ENCODE measurements at regions not wholly inside any gene's neighbourhood (a gene's known extent, or its start where the extent isn't known, plus 50 kb on each side); places are given as distances from the start of the nearest gene placed in this dataset.

DNA sequence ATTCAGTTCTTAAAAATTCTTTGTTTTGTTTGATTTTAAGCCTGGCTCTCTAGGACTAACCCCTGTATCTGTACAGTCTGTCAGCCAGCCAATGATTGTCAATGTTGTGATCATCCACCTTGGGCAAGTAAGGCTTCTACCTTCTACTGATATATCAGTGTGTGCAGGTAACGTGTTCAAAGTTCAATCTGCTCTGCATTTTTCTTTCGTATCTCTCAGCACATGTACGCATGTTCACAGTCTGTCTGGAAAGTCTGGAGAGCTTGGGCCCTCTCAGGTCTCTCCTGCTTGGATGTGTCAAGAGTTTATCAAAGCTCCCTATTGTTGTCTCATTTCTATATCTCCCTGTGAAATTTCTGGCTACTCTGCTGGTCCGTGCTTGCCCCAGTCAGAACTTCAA is 138.6 kb upstream of the VRK1 start:
- intact Hi-C loops (cut with micrococcal nuclease) = no loop called here
- H3K9me3 Mint-ChIP-seq = peaks cover 4% of the 10 kb centered on the region
- no peak overlapping the region for H3K27ac Mint-ChIP-seq
- H3K27me3 Mint-ChIP-seq (ENCODE audit: low read depth) = peaks cover 11% of the 10 kb centered on the region
- H3K4me1 Mint-ChIP-seq (ENCODE audit: low read depth) = no peaks in the 10 kb centered on the region
- no peak overlapping the region for H3K4me3 Mint-ChIP-seq (ENCODE audit: low read depth)
- no peaks in the 10 kb centered on the region for H3K36me3 Mint-ChIP-seq (ENCODE audit: low read depth)
- no peak for DNase-seq (ENCODE audit: low spot score)

DNA sequence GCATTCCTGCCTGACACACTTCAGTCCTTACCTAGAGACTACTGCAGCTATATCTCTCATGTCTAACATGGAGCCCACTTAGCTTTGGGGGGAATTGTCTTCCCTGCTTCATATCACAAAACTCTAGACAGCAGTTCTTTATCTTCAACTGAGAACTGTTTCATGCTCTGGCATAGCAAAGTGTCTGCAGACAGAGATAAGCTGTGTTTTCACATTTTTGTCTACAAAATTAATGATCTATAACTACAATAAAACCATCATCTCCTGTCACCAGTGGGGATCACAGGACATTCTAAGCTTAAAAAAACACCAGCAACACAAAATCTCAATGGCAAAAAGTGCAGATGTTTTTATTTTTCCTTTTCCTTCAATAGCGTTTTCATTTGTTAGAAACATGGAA is 137.1 kb upstream of the VRK1 start:
- Mint-ChIP-seq H3K4me1 (ENCODE audit: low read depth) (no peaks in the 10 kb centered on the region), H3K4me3 (ENCODE audit: low read depth) (no peak overlapping the region), H3K27ac (no peak overlapping the region), H3K27me3 (ENCODE audit: low read depth) (peaks cover 11% of the 10 kb centered on the region), H3K36me3 (ENCODE audit: low read depth) (no peaks in the 10 kb centered on the region), H3K9me3 (peaks cover 4% of the 10 kb centered on the region)
- intact Hi-C loops (cut with micrococcal nuclease) = no loop called here
- DNase-seq (ENCODE audit: low spot score) = no peak

DNA sequence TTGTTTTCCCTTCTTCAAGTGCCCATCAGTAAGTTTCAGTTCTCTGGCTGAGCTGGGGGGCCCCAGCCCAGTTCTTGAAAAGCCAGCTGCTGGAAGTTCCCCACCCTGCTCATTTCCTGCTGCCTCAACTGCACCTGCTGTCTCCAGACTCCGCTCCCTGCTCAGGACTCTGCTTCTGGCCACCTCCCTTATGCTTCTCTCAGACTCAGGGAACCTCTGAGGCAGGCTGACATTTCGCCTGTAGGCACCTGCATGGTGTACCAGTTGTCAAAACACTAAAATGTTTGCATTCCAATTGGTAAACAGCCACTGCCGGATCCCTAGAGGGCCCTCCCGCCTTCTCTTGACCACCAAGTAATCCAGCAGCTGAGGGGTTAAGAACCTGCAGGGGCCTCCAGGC is 136.5 kb upstream of the VRK1 start:
- H3K36me3 Mint-ChIP-seq (ENCODE audit: low read depth) = no peaks in the 10 kb centered on the region
- H3K4me1 Mint-ChIP-seq (ENCODE audit: low read depth) = no peaks in the 10 kb centered on the region
- intact Hi-C loops (cut with micrococcal nuclease) = no loop called here
- H3K27me3 Mint-ChIP-seq (ENCODE audit: low read depth) = peaks cover 11% of the 10 kb centered on the region
- H3K27ac Mint-ChIP-seq = no peak overlapping the region
- no peak for DNase-seq (ENCODE audit: low spot score)
- H3K9me3 Mint-ChIP-seq = peaks cover 4% of the 10 kb centered on the region
- H3K4me3 Mint-ChIP-seq (ENCODE audit: low read depth) = no peak overlapping the region

DNA sequence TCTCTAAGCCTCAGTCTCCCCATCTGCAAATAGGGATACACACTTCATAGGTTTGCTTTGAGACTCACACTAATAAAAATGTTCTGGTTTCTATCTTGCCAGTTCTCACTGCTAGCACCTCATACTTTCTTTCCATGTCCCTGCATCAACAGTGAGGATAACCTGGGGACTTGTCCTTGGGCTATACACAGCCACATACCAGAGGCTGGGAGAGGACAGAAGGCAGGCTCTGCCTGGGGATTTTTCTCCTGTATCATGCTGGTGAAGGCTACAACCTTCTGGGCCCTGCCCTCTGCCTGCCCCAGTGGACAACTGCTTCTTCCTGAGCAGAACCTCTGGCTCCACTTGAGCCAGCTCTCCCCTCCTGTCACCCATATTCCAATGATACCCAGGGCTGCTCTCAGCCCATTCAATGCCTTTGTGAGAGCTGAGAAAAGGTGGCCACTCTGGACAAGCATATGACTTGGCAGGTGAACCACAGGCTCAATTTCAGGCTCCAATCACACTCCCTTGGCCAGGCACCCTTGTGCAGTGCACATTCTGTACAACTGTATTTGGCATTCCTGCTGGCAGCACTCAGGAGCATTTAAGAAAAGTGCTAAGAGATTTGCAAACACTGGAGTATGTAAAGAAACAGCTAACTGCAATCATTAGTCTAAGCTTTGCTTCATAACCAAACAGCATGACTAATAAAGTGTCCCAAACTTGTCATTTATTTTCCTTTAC is 135.8 kb upstream of the VRK1 start:
- H3K27me3 Mint-ChIP-seq (ENCODE audit: low read depth) = peaks cover 15% of the 10 kb centered on the region
- H3K27ac Mint-ChIP-seq = no peak overlapping the region

DNA sequence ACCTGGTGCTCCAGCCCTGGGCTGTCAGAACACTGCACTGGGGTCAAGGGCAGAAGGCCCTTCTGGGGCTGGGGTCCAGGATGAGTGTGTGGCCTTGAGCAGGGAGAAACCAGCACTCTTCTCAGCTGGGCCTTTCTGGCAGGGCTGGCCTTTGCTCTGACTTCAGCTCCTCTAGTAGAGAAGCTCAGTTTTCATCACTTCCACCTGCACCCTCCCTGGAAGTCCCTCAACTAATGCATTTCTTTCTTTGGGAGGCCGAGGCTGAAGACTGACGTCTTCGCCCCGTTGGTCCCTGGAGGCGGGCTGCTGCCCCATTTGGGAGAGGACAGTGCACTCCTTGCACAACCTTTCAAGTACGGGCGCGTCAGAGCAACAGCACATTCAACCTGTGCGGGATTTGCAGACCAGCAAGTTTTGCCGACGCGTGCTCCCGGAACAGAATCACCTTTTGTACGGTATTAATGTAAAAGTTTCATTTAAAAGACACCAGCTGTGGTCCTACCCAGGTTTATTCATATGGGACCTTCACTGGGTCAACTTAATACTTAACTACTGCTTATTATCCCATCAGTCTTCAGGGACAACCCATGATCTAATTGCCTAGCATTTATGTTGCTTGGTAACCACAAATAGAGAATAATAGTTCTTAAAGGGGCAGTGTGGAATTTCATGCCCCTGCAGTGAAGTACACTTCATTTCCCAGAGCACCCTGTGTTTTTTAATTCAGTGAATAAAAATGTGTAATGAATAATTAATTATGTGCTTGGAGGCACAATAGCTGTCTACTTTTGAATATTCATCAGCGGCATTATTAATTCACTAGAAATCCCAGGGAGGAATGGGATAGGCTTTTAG is 134.8 kb upstream of the VRK1 start:
- Mint-ChIP-seq H3K9me3 (no peaks in the 10 kb centered on the region), H3K27me3 (ENCODE audit: low read depth) (peaks cover 15% of the 10 kb centered on the region), H3K27ac (no peak overlapping the region), H3K4me1 (ENCODE audit: low read depth) (no peaks in the 10 kb centered on the region), H3K4me3 (ENCODE audit: low read depth) (no peak overlapping the region), H3K36me3 (ENCODE audit: low read depth) (no peaks in the 10 kb centered on the region)
- intact Hi-C loops (cut with micrococcal nuclease) = no loop called here
- DNase-seq (ENCODE audit: low spot score) = no peak

More for the DNA sequence above, 135.8 kb upstream of the VRK1 start:
- no peak overlapping the region for H3K4me3 Mint-ChIP-seq (ENCODE audit: low read depth)
- intact Hi-C loops (cut with micrococcal nuclease) = no loop called here
- peaks cover 4% of the 10 kb centered on the region for H3K9me3 Mint-ChIP-seq
- no peaks in the 10 kb centered on the region for H3K36me3 Mint-ChIP-seq (ENCODE audit: low read depth)
- DNase-seq (ENCODE audit: low spot score) = no peak
- H3K4me1 Mint-ChIP-seq (ENCODE audit: low read depth) = no peaks in the 10 kb centered on the region

DNA sequence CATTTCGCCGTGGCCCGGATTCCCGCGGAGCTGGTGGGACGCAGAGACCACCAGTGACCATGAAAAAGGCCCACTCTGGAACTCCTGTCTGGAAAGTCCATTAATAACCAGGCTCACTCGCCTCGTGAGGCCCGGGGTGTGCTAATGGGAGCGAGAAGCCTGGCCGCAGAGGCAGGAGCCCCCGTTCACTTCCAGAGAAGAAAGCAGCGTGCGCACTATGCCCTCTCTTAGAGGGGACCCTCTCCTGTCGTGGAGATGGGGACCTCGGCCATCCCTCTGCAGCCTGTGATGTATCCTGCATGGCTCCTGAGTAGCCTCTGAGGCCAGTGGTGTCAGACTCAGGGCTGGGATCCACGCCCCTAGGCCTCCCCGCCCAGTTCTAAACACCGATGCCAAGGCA is 134.1 kb upstream of the VRK1 start:
- H3K27ac Mint-ChIP-seq = no peak overlapping the region
- H3K4me1 Mint-ChIP-seq (ENCODE audit: low read depth) = no peaks in the 10 kb centered on the region
- H3K27me3 Mint-ChIP-seq (ENCODE audit: low read depth) = peaks cover 14% of the 10 kb centered on the region
- H3K36me3 Mint-ChIP-seq (ENCODE audit: low read depth) = no peaks in the 10 kb centered on the region
- no peak overlapping the region for H3K4me3 Mint-ChIP-seq (ENCODE audit: low read depth)
- intact Hi-C loops (cut with micrococcal nuclease) = no loop called here
- DNase-seq (ENCODE audit: low spot score) = no peak
- no peaks in the 10 kb centered on the region for H3K9me3 Mint-ChIP-seq

DNA sequence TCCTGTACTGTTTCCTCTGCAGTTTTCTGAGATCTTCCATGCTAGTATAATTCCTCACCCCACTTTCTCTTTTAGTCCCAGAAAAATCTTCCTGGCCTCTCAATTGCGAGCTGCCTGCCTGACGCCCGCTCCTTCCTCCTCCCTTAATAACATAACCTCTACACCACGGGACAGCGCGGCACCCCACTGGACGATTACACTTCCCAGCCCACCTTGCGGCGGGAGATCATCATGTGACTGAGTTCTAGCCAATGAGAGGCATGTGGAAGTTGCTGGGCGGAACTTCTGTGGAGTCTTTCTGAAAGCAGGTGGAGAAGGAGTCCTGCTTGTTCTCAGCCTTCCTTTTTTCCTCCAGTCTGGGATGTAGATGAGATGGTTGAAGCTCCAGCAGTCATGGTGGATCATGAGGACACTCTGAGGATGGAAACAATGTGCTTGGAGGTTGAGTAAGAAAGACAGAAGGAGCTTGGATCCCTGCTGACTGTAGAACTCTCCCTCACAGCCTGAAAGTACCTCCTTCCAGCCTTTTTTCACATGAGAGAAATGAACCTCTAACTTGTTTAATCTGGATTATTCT is 133.6 kb upstream of the VRK1 start:
- Mint-ChIP-seq H3K36me3 (ENCODE audit: low read depth) (no peaks in the 10 kb centered on the region), H3K4me3 (ENCODE audit: low read depth) (no peak overlapping the region), H3K27me3 (ENCODE audit: low read depth) (peaks cover 17% of the 10 kb centered on the region), H3K27ac (no peak overlapping the region), H3K4me1 (ENCODE audit: low read depth) (no peaks in the 10 kb centered on the region), H3K9me3 (no peaks in the 10 kb centered on the region)
- no peak for DNase-seq (ENCODE audit: low spot score)
- intact Hi-C loops (cut with micrococcal nuclease) = no loop called here

DNA sequence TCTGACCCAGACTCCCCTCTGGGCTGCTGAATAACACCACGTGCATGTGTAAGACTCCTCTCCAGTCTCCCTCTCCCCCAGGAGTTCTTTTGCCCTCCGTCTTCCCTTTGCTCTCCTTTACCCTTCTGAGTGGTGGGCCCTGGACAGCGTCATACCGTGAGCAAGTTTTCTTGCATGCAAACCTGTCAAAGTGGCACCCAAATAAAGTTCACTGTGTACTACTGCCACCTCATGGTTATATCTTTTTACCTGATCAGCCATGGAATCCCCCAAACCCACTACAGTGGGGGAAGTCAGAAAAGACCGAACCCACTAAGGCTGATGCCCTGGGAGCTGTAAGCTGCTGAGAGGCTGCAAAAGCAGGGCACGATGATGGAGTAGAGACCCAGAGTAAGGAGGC is 131.1 kb upstream of the VRK1 start:
- no peak overlapping the region for H3K27ac Mint-ChIP-seq

DNA sequence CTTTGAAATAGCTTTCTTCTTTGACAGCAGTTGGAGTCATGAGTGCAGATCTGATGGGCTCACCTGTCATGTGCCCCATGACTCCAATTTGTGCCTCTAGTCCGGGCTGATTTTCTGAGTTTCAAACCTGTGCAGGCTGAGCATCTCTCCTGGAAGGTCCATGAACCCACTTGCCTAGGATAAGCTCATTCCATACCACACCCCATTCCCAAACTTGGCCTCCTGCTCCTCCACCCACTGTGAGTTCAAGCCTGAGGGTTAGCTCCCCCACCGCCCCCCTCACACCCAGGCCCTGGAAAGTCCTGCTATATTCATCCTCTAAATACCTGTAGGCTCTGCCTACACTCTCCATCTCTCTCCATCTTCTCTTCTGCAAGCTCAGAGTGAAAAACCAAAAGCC is 126.8 kb upstream of the VRK1 start:
- no peak overlapping the region for H3K27ac Mint-ChIP-seq

More for the DNA sequence above, 131.1 kb upstream of the VRK1 start:
- Mint-ChIP-seq H3K27me3 (ENCODE audit: low read depth) (peaks cover 14% of the 10 kb centered on the region), H3K4me1 (ENCODE audit: low read depth) (no peaks in the 10 kb centered on the region), H3K36me3 (ENCODE audit: low read depth) (no peaks in the 10 kb centered on the region), H3K9me3 (no peaks in the 10 kb centered on the region), H3K4me3 (ENCODE audit: low read depth) (no peak overlapping the region)
- DNase-seq (ENCODE audit: low spot score) = no peak
- intact Hi-C loops (cut with micrococcal nuclease) = no loop called here

DNA sequence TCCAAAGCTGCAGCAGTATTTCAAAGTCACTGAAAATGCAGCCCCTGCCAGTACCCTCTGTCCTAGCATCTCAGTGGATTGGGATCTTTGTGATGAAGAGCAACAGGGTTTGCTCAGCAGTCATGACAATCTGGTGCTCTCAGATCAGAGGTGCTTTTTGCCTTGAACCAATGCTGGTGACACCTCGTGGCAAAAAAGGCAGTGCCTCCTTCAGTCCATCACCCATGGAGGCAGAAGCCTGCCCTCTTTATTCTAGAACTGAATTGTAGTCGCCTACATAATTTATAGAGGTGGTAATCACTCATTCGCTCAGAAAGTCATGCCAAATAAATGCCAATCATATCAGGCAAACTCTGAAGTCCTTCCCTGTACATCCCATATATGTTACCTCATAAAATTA is 126.0 kb upstream of the VRK1 start:
- DNase-seq (ENCODE audit: low spot score) = no peak
- Mint-ChIP-seq H3K36me3 (ENCODE audit: low read depth) (no peaks in the 10 kb centered on the region), H3K9me3 (no peaks in the 10 kb centered on the region), H3K4me1 (ENCODE audit: low read depth) (no peaks in the 10 kb centered on the region), H3K4me3 (ENCODE audit: low read depth) (no peak overlapping the region), H3K27me3 (ENCODE audit: low read depth) (peaks cover 13% of the 10 kb centered on the region), H3K27ac (no peak overlapping the region)
- intact Hi-C loops (cut with micrococcal nuclease) = no loop called here

More for the DNA sequence above, 126.8 kb upstream of the VRK1 start:
- Mint-ChIP-seq H3K4me1 (ENCODE audit: low read depth) (no peaks in the 10 kb centered on the region), H3K9me3 (no peaks in the 10 kb centered on the region), H3K27me3 (ENCODE audit: low read depth) (peaks cover 13% of the 10 kb centered on the region), H3K36me3 (ENCODE audit: low read depth) (no peaks in the 10 kb centered on the region), H3K4me3 (ENCODE audit: low read depth) (no peak overlapping the region)
- DNase-seq (ENCODE audit: low spot score) = no peak
- intact Hi-C loops (cut with micrococcal nuclease) = no loop called here

DNA sequence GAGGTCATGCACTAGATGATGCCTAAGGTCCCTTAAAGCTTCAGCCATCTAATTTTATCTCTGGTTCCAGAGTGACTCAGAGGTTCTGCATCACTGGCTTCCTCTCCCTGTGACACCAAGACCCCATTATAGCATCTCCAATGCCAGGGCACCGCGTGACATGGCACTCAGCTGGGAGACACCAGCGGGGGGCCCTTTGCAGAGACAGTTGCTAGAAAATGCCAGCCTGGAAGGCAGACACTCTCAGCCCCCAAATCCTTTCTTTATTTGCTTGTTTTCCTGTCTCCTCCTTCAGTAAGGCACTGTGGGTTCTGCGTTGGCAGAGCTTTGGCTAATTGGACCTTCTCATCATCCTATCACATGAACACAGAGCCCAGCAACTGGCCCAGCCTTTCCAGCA is 123.5 kb upstream of the VRK1 start:
- Mint-ChIP-seq H3K27ac (no peak overlapping the region), H3K36me3 (ENCODE audit: low read depth) (no peaks in the 10 kb centered on the region), H3K9me3 (no peaks in the 10 kb centered on the region), H3K27me3 (ENCODE audit: low read depth) (peaks cover 8% of the 10 kb centered on the region), H3K4me3 (ENCODE audit: low read depth) (no peak overlapping the region), H3K4me1 (ENCODE audit: low read depth) (no peaks in the 10 kb centered on the region)
- intact Hi-C loops (cut with micrococcal nuclease) = no loop called here
- DNase-seq (ENCODE audit: low spot score) = no peak

DNA sequence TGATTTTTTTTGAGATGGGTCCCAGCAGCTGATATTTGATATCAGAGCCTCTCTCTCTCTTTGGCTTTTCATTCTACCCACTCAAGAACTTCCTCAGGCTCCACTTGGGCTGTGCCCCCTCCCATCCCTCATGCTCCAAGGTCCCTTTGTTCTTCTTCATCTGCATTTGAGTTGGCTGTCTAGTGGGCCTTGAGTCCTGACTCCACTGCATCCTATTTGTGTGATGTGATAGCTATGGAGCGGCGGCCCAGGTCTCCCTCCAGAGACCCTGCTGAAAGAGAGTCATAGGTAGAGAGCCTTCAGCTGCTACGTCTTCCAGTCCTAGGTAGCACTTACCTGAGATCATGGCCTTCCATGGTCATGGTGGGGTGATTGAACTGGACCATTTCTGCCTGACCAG is 123.1 kb upstream of the VRK1 start:
- Mint-ChIP-seq H3K36me3 (ENCODE audit: low read depth) (no peaks in the 10 kb centered on the region), H3K4me3 (ENCODE audit: low read depth) (no peak overlapping the region), H3K4me1 (ENCODE audit: low read depth) (no peaks in the 10 kb centered on the region), H3K9me3 (no peaks in the 10 kb centered on the region), H3K27ac (no peak overlapping the region), H3K27me3 (ENCODE audit: low read depth) (peaks cover 8% of the 10 kb centered on the region)
- DNase-seq (ENCODE audit: low spot score) = no peak
- intact Hi-C loops (cut with micrococcal nuclease) = no loop called here

DNA sequence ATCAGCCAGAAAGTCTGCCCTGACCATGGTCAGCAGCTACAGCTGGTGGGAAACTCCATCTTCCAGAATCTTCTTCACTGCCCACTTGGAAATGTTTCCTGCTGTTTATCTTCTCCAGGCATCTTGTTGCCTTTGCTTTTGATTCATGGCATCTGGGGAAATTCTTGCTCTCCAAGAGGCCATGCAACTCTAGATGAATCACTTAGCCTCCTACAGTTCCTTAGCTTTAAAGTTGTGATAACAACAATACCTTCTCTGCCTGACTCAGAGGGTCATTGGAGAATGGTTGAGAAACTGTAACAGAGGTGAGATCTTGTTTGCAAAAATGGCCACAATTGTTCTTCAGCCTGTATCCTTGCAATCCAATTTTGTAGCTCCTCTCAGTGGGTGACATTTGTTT is 121.0 kb upstream of the VRK1 start:
- intact Hi-C loops (cut with micrococcal nuclease) = no loop called here
- H3K9me3 Mint-ChIP-seq = no peaks in the 10 kb centered on the region
- no peak for DNase-seq (ENCODE audit: low spot score)
- no peaks in the 10 kb centered on the region for H3K36me3 Mint-ChIP-seq (ENCODE audit: low read depth)
- H3K27me3 Mint-ChIP-seq (ENCODE audit: low read depth) = peaks cover 8% of the 10 kb centered on the region
- H3K4me1 Mint-ChIP-seq (ENCODE audit: low read depth) = no peaks in the 10 kb centered on the region
- no peak overlapping the region for H3K27ac Mint-ChIP-seq
- H3K4me3 Mint-ChIP-seq (ENCODE audit: low read depth) = no peak overlapping the region

Data from activated T-helper 2 cell treated with anti-CD3 and anti-CD28 coated beads, Interferon-gamma antibody, Interleukin-2, Interleukin-4, amounts not matched to agents 10 μg/mL and 5 μg/mL and 100 μg/mL, durations not matched to agents 14 hours and 24 hours and 36 hours (primary cell).